ENCODE measurements at regions not wholly inside any gene's neighbourhood (a gene's known extent, or its start where the extent isn't known, plus 50 kb on each side); places are given as distances from the start of the nearest gene placed in this dataset.

GRCh38 chr14:49446801-49447200, 139.4 kb downstream of the RPS29 start:
- in situ Hi-C loops (cut with HindIII; ENCODE audit: low sequenced_read_pairs), result no loop called here
- TF ChIP-seq CTCF (IDR thresholded peaks at IDR 0.05; ENCODE audit: low read depth, low read length, missing control alignments), result no peak
- no peak for DNase-seq (ENCODE audit: low read depth)
- no peak overlapping the region for H3K4me3 ChIP-seq (ENCODE audit: low read depth, low read length)

GRCh38 chr14:49438256-49438770, 147.9 kb downstream of the RPS29 start:
- H3K4me3 ChIP-seq (ENCODE audit: low read depth, low read length), result no peak overlapping the region
- TF ChIP-seq CTCF (IDR thresholded peaks at IDR 0.05; ENCODE audit: low read depth, low read length, missing control alignments), result no peak
- DNase-seq (ENCODE audit: low read depth), result no peak
- in situ Hi-C loops (cut with HindIII; ENCODE audit: low sequenced_read_pairs), result no loop called here

- H3K4me3 ChIP-seq (ENCODE audit: low read depth, low read length), result no peak overlapping the region
- no peak for DNase-seq (ENCODE audit: low read depth)
- TF ChIP-seq CTCF (IDR thresholded peaks at IDR 0.05; ENCODE audit: low read depth, low read length, missing control alignments), result no peak
- in situ Hi-C loops (cut with HindIII; ENCODE audit: low sequenced_read_pairs), result no loop called here
These were observed 158.1 kb downstream of the RPS29 start for GRCh38 chr14:49428076-49428475.

- no peak overlapping the region for H3K4me3 ChIP-seq (ENCODE audit: low read depth, low read length)
- DNase-seq (ENCODE audit: low read depth), result no peak
- in situ Hi-C loops (cut with HindIII; ENCODE audit: low sequenced_read_pairs), result no loop called here
- no peak for TF ChIP-seq CTCF (IDR thresholded peaks at IDR 0.05; ENCODE audit: low read depth, low read length, missing control alignments)
These were observed 159.1 kb downstream of the RPS29 start for GRCh38 chr14:49427117-49427516.

GRCh38 chr14:49425921-49426320, 160.3 kb downstream of the RPS29 start:
- H3K4me3 ChIP-seq (ENCODE audit: low read depth, low read length), result no peak overlapping the region
- DNase-seq (ENCODE audit: low read depth), result no peak
- in situ Hi-C loops (cut with HindIII; ENCODE audit: low sequenced_read_pairs), result no loop called here
- TF ChIP-seq CTCF (IDR thresholded peaks at IDR 0.05; ENCODE audit: low read depth, low read length, missing control alignments), result no peak

- TF ChIP-seq CTCF (IDR thresholded peaks at IDR 0.05; ENCODE audit: low read depth, low read length, missing control alignments), result no peak
- in situ Hi-C loops (cut with HindIII; ENCODE audit: low sequenced_read_pairs), result no loop called here
- H3K4me3 ChIP-seq (ENCODE audit: low read depth, low read length), result no peak overlapping the region
- DNase-seq (ENCODE audit: low read depth), result no peak
These were observed 161.5 kb downstream of the RPS29 start for GRCh38 chr14:49424436-49425331.

All from astrocyte of the cerebellum (primary cell).